B cell (primary cell): ENCODE measurements at regions not wholly inside any gene's neighbourhood (a gene's known extent, or its start where the extent isn't known, plus 50 kb on each side); places are given as distances from the start of the nearest gene placed in this dataset.

ENCODE experiments used
- ATAC-seq: fragments of 200-7000 bp; cut with Tn5 transposase; one replicate; pipeline ENCODE4 v1.10.0; 2021; ENCODE audit warnings: low read depth, mild to moderate bottlenecking, moderate number of reproducible peaks, moderate library complexity
- CTCF ChIA-PET: fragments of 350-600 bp; sonication (Branson Sonifier 250); formaldehyde crosslinking; loops from one replicate; lab custom pipeline; 2021; ENCODE audit warnings: antibody characterized with exemption, inconsistent platforms; lab: Charles Lee
- POLR2A ChIA-PET: fragments of 350-600 bp; sonication (Branson Sonifier 250); formaldehyde crosslinking; loops from one replicate; lab custom pipeline; 2021; ENCODE audit warnings: antibody characterized with exemption; lab: Charles Lee
- DNase-seq: peaks from one replicate; pipeline ENCODE4 v3.0.0; 2013
- H2AFZ ChIP-seq: 2 replicates; pipeline ENCODE4 v1.6.1; 2012; ENCODE audit warnings: mild to moderate bottlenecking, low read depth, low read length; ENCODE audit not compliant: insufficient read depth, poor library complexity, severe bottlenecking
- H3K27ac ChIP-seq, 2 donors: 1 replicate in 1 of 2; 2 replicates in 1 of 2; pipeline ENCODE4 v1.5.1; 2012 to 2013; ENCODE audit warnings: low read length in 2 of 2, mild to moderate bottlenecking in 2 of 2, moderate library complexity in 1 of 2
- H3K27me3 ChIP-seq, 4 experiments: fragments of 200-600 bp in 1 of 4; sonication (generic) in 1 of 4; replicated peaks in 1 of 4; 1 replicate in 2 of 4; 2 replicates in 2 of 4; pipeline versions ENCODE4 v1.6.1 to v1.7.0; 2013 to 2016; ENCODE audit warnings: low read length in 3 of 4, mild to moderate bottlenecking in 2 of 4, mixed read lengths in 1 of 4, moderate library complexity in 1 of 4; ENCODE audit not compliant: insufficient read depth in 4 of 4, control insufficient read depth in 3 of 4; ENCODE audit errors: control extremely low read depth in 1 of 4
- H3K36me3 ChIP-seq, 2 experiments: replicated peaks in 1 of 2; 1 replicate in 1 of 2; 2 replicates in 1 of 2; pipeline versions ENCODE4 v1.6.1 to v1.7.1; 2013; ENCODE audit warnings: low read length in 1 of 2; ENCODE audit not compliant: insufficient read depth in 2 of 2, control insufficient read depth in 1 of 2; ENCODE audit errors: control extremely low read depth in 1 of 2, extremely low read depth in 1 of 2
- H3K4me1 ChIP-seq, 2 donors: fragments of 200-600 bp in 1 of 2; sonication (generic) in 1 of 2; 1 replicate in 1 of 2; 2 replicates in 1 of 2; pipeline versions ENCODE4 v1.5.1 to v1.6.1; 2013 to 2017; ENCODE audit warnings: low read length in 2 of 2; ENCODE audit not compliant: control insufficient read depth in 2 of 2, insufficient read depth in 2 of 2
- H3K4me2 ChIP-seq: replicated peaks from 2 replicates; pipeline ENCODE3; 2012; ENCODE audit warnings: mild to moderate bottlenecking, low read depth, low read length; ENCODE audit not compliant: poor library complexity, severe bottlenecking
- H3K4me3 ChIP-seq, 5 experiments: fragments of 200-600 bp in 1 of 5; sonication (generic) in 1 of 5; 1 replicate in 3 of 5; 2 replicates in 2 of 5; pipeline versions ENCODE4 v1.5.1 to v1.7.0; 2011 to 2016; ENCODE audit warnings: low read length in 4 of 5, mild to moderate bottlenecking in 4 of 5, low read depth in 2 of 5, control low read depth in 1 of 5, moderate library complexity in 1 of 5; ENCODE audit not compliant: insufficient read depth in 1 of 5; ENCODE audit errors: control extremely low read depth in 1 of 5, extremely low read depth in 1 of 5
- H3K79me2 ChIP-seq: fragments of 200-600 bp; sonication (generic); one replicate; pipeline ENCODE4 v1.6.0; 2016; ENCODE audit warnings: low read length; ENCODE audit not compliant: control insufficient read depth, insufficient read depth
- H3K9ac ChIP-seq: fragments of 200-600 bp; sonication (generic); 2 replicates; pipeline ENCODE4 v1.6.1; 2017; ENCODE audit warnings: mild to moderate bottlenecking, low read length, moderate library complexity
- H3K9me3 ChIP-seq, 3 donors: one replicate each; pipeline versions ENCODE4 v1.6.1 to v1.7.1; 2013; ENCODE audit warnings: low read length in 2 of 3; ENCODE audit not compliant: control insufficient read depth in 2 of 3, insufficient read depth in 1 of 3; ENCODE audit errors: control extremely low read depth in 1 of 3
- H4K20me1 ChIP-seq: 2 replicates; pipeline ENCODE4 v1.6.0; 2012; ENCODE audit warnings: mild to moderate bottlenecking, low read length; ENCODE audit not compliant: insufficient read depth, control insufficient read depth, poor library complexity, severe bottlenecking
- H3K27ac Mint-ChIP-seq: one replicate; pipeline ENCODE4 v1.8.0; 2021; ENCODE audit warnings: mixed read lengths
- H3K27me3 Mint-ChIP-seq: one replicate; pipeline ENCODE4 v1.8.0; 2021; ENCODE audit warnings: mixed read lengths
- H3K4me1 Mint-ChIP-seq: one replicate; pipeline ENCODE4 v1.8.0; 2021; ENCODE audit warnings: mixed read lengths
- H3K4me3 Mint-ChIP-seq: one replicate; pipeline ENCODE4 v1.8.0; 2021; ENCODE audit warnings: mixed read lengths
- H3K9me3 Mint-ChIP-seq: one replicate; pipeline ENCODE4 v1.8.0; 2022; ENCODE audit warnings: mixed read lengths; ENCODE audit not compliant: insufficient read depth
- EZH2 ChIP-seq: IDR thresholded peaks from 2 replicates; pipeline ENCODE4 v1.6.1; 2012; ENCODE audit warnings: borderline replicate concordance, low read depth, mild to moderate bottlenecking, moderate library complexity, low read length; ENCODE audit not compliant: insufficient read depth, poor library complexity, severe bottlenecking
- WGBS: methylation state at CpG from one replicate; pipeline ENCODE4 v1.1.5; 2013; ENCODE audit warnings: missing lambda C conversion rate; ENCODE audit not compliant: insufficient coverage; 5-methylcytosine and 5-hydroxymethylcytosine counted together
- intact Hi-C: fragments of 100-400 bp; cut with micrococcal nuclease; formaldehyde crosslinking; loops from one replicate; pipeline ENCODE4 v1.10.0; 2022
- TF ChIP-seq, protein P1 (sequence below): fragments of 200-600 bp; IDR thresholded peaks from one replicate; pipeline ENCODE4 v1.8.0; 2022; ENCODE audit warnings: antibody characterized with exemption, mild to moderate bottlenecking

GRCh38 chr15:97884513-97885131 lies 75.9 kb upstream of the ARRDC4 start:
- no peak overlapping the region for H3K4me3 Mint-ChIP-seq
- Histone ChIP-seq H2AFZ (no peak overlapping the region), H3K4me1 (no peaks in the 10 kb centered on the region), H3K36me3 (no peaks in the 10 kb centered on the region), H3K4me3 (no peak overlapping the region), H3K4me2 (no peak overlapping the region), H3K79me2 (no peaks in the 10 kb centered on the region), H3K27ac (no peak overlapping the region), H3K27me3 (no peaks in the 10 kb centered on the region), H3K9me3 (no peaks in the 10 kb centered on the region), H3K9ac (no peak overlapping the region), H4K20me1 (no peaks in the 10 kb centered on the region)
- intact Hi-C loops: no loop called here
- ATAC-seq (no peak), DNase-seq (no peak)
- no peaks in the 10 kb centered on the region for H3K4me1 Mint-ChIP-seq
- H3K27me3 Mint-ChIP-seq: no peaks in the 10 kb centered on the region
- H3K9me3 Mint-ChIP-seq: no peaks in the 10 kb centered on the region
- ChIA-PET CTCF (no interaction called here), POLR2A (no interaction called here)
- H3K27ac Mint-ChIP-seq: no peak overlapping the region
- no CpG with 5 or more reads among the region's 3 CpGs for WGBS
- TF ChIP-seq EZH2: no peak

DNA sequence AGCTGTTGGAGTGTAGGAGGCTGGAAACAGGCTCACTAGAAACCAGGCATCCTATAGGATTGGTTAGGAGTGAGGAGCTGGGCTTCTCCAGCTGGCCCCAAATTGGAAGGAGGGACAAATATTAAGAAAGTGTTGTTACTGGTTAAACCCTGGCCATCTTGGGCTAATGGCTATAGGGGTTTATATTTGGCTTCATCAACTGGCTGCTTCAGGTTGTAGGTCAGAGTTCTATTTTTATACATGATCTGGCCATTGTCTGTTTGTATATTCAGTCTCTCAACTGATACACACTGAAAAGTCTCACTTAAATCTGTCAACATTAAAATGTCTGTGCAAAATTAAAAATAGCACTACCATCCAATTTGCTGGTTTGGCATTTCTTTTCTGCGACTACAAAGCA lies 70.2 kb upstream of the ARRDC4 start:
- Histone ChIP-seq H3K9ac (no peak overlapping the region), H3K27me3 (no peaks in the 10 kb centered on the region), H3K36me3 (no peaks in the 10 kb centered on the region), H4K20me1 (no peaks in the 10 kb centered on the region), H3K4me2 (no peak overlapping the region), H3K4me1 (no peaks in the 10 kb centered on the region), H3K4me3 (no peak overlapping the region), H2AFZ (no peak overlapping the region), H3K27ac (no peak overlapping the region), H3K9me3 (no peaks in the 10 kb centered on the region), H3K79me2 (no peaks in the 10 kb centered on the region)
- TF ChIP-seq, protein P1, sequence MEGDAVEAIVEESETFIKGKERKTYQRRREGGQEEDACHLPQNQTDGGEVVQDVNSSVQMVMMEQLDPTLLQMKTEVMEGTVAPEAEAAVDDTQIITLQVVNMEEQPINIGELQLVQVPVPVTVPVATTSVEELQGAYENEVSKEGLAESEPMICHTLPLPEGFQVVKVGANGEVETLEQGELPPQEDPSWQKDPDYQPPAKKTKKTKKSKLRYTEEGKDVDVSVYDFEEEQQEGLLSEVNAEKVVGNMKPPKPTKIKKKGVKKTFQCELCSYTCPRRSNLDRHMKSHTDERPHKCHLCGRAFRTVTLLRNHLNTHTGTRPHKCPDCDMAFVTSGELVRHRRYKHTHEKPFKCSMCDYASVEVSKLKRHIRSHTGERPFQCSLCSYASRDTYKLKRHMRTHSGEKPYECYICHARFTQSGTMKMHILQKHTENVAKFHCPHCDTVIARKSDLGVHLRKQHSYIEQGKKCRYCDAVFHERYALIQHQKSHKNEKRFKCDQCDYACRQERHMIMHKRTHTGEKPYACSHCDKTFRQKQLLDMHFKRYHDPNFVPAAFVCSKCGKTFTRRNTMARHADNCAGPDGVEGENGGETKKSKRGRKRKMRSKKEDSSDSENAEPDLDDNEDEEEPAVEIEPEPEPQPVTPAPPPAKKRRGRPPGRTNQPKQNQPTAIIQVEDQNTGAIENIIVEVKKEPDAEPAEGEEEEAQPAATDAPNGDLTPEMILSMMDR: no peak
- no peak for TF ChIP-seq EZH2
- ATAC-seq (no peak), DNase-seq (no peak)
- Mint-ChIP-seq H3K9me3 (no peaks in the 10 kb centered on the region), H3K4me1 (no peaks in the 10 kb centered on the region), H3K4me3 (no peak overlapping the region), H3K27ac (no peak overlapping the region), H3K27me3 (no peaks in the 10 kb centered on the region)
- intact Hi-C loops: no loop called here
- ChIA-PET POLR2A (no interaction called here), CTCF (no interaction called here)
- WGBS: no CpG with 5 or more reads among the region's 1 CpG
